Endothelial cell of umbilical vein (primary cell): ENCODE measurements at regions not wholly inside any gene's neighbourhood (a gene's known extent, or its start where the extent isn't known, plus 50 kb on each side); places are given as distances from the start of the nearest gene placed in this dataset.

Experiments
- BruUV-seq: library from RNA; stranded (reverse); fragments of 400-500 nt; replicated peaks from 2 replicates; lab custom pipeline; 2021; lab: Mats Ljungman, UMichigan
- CTCF ChIA-PET: fragments of 300-600, 350-600 bp; sonication (Branson Sonifier 250); formaldehyde crosslinking; loops from one replicate; lab custom pipeline; 2021; ENCODE audit warnings: antibody characterized with exemption, inconsistent platforms; lab: Charles Lee
- POLR2A ChIA-PET: fragments of 300-600, 350-600 bp; sonication (Branson Sonifier 250); formaldehyde crosslinking; loops from one replicate; lab custom pipeline; 2021; ENCODE audit warnings: antibody characterized with exemption, inconsistent platforms; lab: Charles Lee
- DNase-seq: peaks from one replicate; pipeline ENCODE4 v3.0.0-alpha.2; 2011; ENCODE audit warnings: low read depth, low spot score
- FAIRE-seq: peaks from 2 replicates; lab custom pipeline; 2011; peaks lifted over from hg19 to GRCh38; lab: Jason Lieb, UNC
- H2AFZ ChIP-seq: 2 replicates; pipeline ENCODE4 v1.6.0; 2012; ENCODE audit warnings: low read depth, low read length, control low read depth, inconsistent platforms
- H3K27ac ChIP-seq: 2 replicates; pipeline ENCODE4 v1.5.1; 2011; ENCODE audit warnings: low read depth, mild to moderate bottlenecking, control low read depth, low read length, moderate library complexity; ENCODE audit not compliant: insufficient read depth
- H3K27me3 ChIP-seq, 2 experiments: 2 replicates each; pipeline versions ENCODE4 v1.6.0 to v1.6.1; 2011; ENCODE audit warnings: low read length in 2 of 2, mixed read lengths in 1 of 2; ENCODE audit not compliant: control insufficient read depth in 2 of 2, insufficient read depth in 2 of 2
- H3K36me3 ChIP-seq, 2 experiments: 2 replicates in 1 of 2; 3 replicates in 1 of 2; pipeline ENCODE4 v1.5.1; 2011; ENCODE audit warnings: low read length in 2 of 2, mild to moderate bottlenecking in 1 of 2, moderate library complexity in 1 of 2; ENCODE audit not compliant: control insufficient read depth in 2 of 2, insufficient read depth in 2 of 2; ENCODE audit errors: extremely low read depth in 1 of 2
- H3K4me1 ChIP-seq: 3 replicates; pipeline ENCODE4 v1.5.1; 2011; ENCODE audit warnings: mild to moderate bottlenecking, low read length; ENCODE audit not compliant: control insufficient read depth, insufficient read depth; ENCODE audit errors: extremely low read depth
- H3K4me2 ChIP-seq: 2 replicates; pipeline ENCODE4 v1.6.1; 2011; ENCODE audit warnings: low read length, control low read depth, mixed read lengths; ENCODE audit not compliant: insufficient read depth
- H3K4me3 ChIP-seq, 3 experiments: fragments of 200-600 bp in 1 of 3; sonication (generic), shearing (Covaris generic) in 1 of 3; replicated peaks in 1 of 3; 2 replicates each; pipeline ENCODE4 v1.5.1; 2011 to 2016; ENCODE audit warnings: control low read depth in 3 of 3, low read length in 3 of 3, mild to moderate bottlenecking in 2 of 3, inconsistent platforms in 1 of 3, low read depth in 1 of 3, moderate library complexity in 1 of 3; ENCODE audit not compliant: insufficient read depth in 1 of 3
- H3K79me2 ChIP-seq: 2 replicates; pipeline ENCODE4 v1.6.0; 2012; ENCODE audit warnings: low read length, inconsistent platforms; ENCODE audit not compliant: control insufficient read depth, insufficient read depth
- H3K9ac ChIP-seq: replicated peaks from 2 replicates; pipeline ENCODE3; 2011; ENCODE audit warnings: low read length, control low read depth; ENCODE audit not compliant: insufficient read depth; ENCODE audit errors: extremely low read depth
- H3K9me1 ChIP-seq: replicated peaks from 3 replicates; pipeline ENCODE4 v1.6.0; 2011; ENCODE audit warnings: mild to moderate bottlenecking, low read length; ENCODE audit not compliant: control insufficient read depth, insufficient read depth; ENCODE audit errors: extremely low read depth
- H3K9me3 ChIP-seq: replicated peaks from 2 replicates; pipeline ENCODE4 v1.5.1; 2012; ENCODE audit warnings: low read length, inconsistent platforms; ENCODE audit not compliant: control insufficient read depth, insufficient read depth
- H4K20me1 ChIP-seq: replicated peaks from 2 replicates; pipeline ENCODE3; 2011; ENCODE audit warnings: mild to moderate bottlenecking, low read length; ENCODE audit not compliant: control insufficient read depth, insufficient read depth; ENCODE audit errors: extremely low read depth
- EZH2 ChIP-seq: IDR thresholded peaks from 2 replicates; pipeline ENCODE4 v1.6.1; 2012; ENCODE audit warnings: borderline replicate concordance, low read depth, mild to moderate bottlenecking, moderate library complexity, low read length, inconsistent platforms; ENCODE audit not compliant: severe bottlenecking
- FOS ChIP-seq: IDR thresholded peaks from 2 replicates; pipeline ENCODE4 v1.6.1; 2011; ENCODE audit warnings: mild to moderate bottlenecking, low read length, moderate library complexity, borderline replicate concordance; ENCODE audit not compliant: insufficient read depth
- GATA2 ChIP-seq: IDR thresholded peaks from 2 replicates; pipeline ENCODE4 v1.7.0; 2011; ENCODE audit warnings: low read depth, mild to moderate bottlenecking, moderate library complexity, mixed read lengths, low read length; ENCODE audit not compliant: insufficient read length, insufficient read depth
- JUN ChIP-seq: IDR thresholded peaks from 2 replicates; pipeline ENCODE4 v1.6.1; 2011; ENCODE audit warnings: borderline replicate concordance, low read depth; ENCODE audit not compliant: insufficient read length, insufficient read depth
- MYC ChIP-seq: IDR thresholded peaks from one replicate; pipeline ENCODE4 v1.6.1; 2011; ENCODE audit warnings: mild to moderate bottlenecking, low read depth, low read length
- POLR2A ChIP-seq: IDR thresholded peaks from 2 replicates; pipeline ENCODE4 v1.6.1; 2012; ENCODE audit warnings: low read depth, mild to moderate bottlenecking, control low read depth, low read length
- POLR2AphosphoS5 ChIP-seq: IDR thresholded peaks from 2 replicates; pipeline ENCODE4 v1.6.1; 2012; ENCODE audit warnings: low read depth, mild to moderate bottlenecking, control low read depth, low read length, moderate library complexity; ENCODE audit not compliant: insufficient read depth
- dilution Hi-C: fragments of 300-500 bp; cut with MboI; formaldehyde crosslinking; loops from one replicate; pipeline ENCODE4 v1.15.0; 2019; ENCODE audit warnings: low sequenced_read_pairs; ENCODE audit not compliant: extremely low pct_ligation_motif_present
- intact Hi-C: fragments of 100-400 bp; cut with micrococcal nuclease; formaldehyde crosslinking; loops from one replicate; pipeline ENCODE4 v1.10.0; 2022
- TF ChIP-seq, protein P1 (sequence below), 2 donors: IDR thresholded peaks; 1 replicate in 1 of 2; 2 replicates in 1 of 2; pipeline ENCODE4 v1.5.1; 2011; ENCODE audit warnings: low read length in 2 of 2, mild to moderate bottlenecking in 2 of 2, moderate library complexity in 2 of 2, control low read depth in 1 of 2, inconsistent platforms in 1 of 2, low read depth in 1 of 2; ENCODE audit not compliant: insufficient read depth in 1 of 2; ENCODE audit errors: extremely low read depth in 1 of 2
- TF ChIP-seq, protein P2 (sequence below): IDR thresholded peaks from 2 replicates; pipeline ENCODE4 v1.6.1; 2011; ENCODE audit not compliant: insufficient read depth, insufficient read length

DNA sequence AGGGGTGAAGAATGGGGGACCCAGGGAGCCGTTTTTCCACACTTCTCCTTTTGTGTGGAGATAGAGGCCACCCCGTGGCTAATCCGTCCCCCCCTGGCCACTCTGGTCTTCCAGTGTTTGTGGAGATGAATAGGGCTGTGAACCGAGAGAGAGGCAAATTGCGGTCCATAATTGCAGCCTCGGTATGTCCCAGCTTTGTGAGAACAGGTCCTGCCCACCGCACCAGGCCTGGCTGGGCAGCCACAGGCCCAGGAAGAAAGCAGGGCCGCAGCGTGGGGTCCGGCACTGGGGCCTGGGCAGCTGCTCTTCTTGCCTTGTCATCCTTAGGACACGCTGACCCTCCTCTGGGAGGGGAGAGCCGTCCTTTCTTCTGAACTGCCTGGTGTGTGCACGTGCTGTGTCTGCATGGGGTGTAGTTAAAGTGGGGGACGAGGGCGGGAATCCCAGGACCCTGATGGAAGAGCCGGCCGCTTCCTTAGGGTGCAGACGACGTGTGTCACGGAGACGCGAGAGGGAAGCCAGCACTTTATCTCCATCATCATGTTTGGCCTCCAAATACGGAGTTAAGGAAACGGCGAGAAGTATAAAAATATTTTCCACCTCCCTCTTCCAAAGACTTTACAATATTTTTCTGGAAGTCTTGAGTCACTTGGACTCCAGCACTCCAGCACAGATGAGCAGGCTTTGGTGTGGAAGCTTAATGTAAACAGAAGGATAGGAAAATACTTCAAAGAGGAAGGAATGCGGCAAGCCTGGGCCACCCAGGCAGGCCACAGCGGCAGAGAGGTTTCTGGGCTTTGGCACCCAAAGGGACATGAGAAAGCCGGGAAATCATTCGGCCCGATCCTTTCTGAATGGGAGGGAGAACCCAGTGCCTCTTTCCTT, 1248.4 kb downstream of the BRD1 start:
- Histone ChIP-seq H4K20me1 (no peaks in the 10 kb centered on the region), H3K79me2 (no peaks in the 10 kb centered on the region), H3K4me1 (no peaks in the 10 kb centered on the region), H3K9me3 (no peaks in the 10 kb centered on the region), H3K27me3 (peaks cover 9 to 15% of the 10 kb centered on the region in 2 experiments), H3K4me2 (no peak overlapping the region), H2AFZ (no peak overlapping the region), H3K27ac (no peak overlapping the region), H3K9me1 (no peaks in the 10 kb centered on the region), H3K4me3 (no peak overlapping the region), H3K36me3 (no peaks in the 10 kb centered on the region), H3K9ac (no peak overlapping the region)
- no peak for DNase-seq
- ChIA-PET CTCF (no interaction called here), POLR2A (no interaction called here)
- BruUV-seq: no TSS peak
- dilution Hi-C loops (no loop called here), intact Hi-C loops (loop anchor here (10.0 kb wide), 2 partner anchors 726 to 1146 kb away; no protein-coding TSS in a partner anchor)
- no peak for TF ChIP-seq MYC
- no peak for TF ChIP-seq POLR2AphosphoS5
- TF ChIP-seq EZH2: no peak
- TF ChIP-seq, protein P1, sequence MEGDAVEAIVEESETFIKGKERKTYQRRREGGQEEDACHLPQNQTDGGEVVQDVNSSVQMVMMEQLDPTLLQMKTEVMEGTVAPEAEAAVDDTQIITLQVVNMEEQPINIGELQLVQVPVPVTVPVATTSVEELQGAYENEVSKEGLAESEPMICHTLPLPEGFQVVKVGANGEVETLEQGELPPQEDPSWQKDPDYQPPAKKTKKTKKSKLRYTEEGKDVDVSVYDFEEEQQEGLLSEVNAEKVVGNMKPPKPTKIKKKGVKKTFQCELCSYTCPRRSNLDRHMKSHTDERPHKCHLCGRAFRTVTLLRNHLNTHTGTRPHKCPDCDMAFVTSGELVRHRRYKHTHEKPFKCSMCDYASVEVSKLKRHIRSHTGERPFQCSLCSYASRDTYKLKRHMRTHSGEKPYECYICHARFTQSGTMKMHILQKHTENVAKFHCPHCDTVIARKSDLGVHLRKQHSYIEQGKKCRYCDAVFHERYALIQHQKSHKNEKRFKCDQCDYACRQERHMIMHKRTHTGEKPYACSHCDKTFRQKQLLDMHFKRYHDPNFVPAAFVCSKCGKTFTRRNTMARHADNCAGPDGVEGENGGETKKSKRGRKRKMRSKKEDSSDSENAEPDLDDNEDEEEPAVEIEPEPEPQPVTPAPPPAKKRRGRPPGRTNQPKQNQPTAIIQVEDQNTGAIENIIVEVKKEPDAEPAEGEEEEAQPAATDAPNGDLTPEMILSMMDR (IDR thresholded peaks at IDR 0.05; ENCODE audit: extremely low read depth in 1 of 2, insufficient read depth in 1 of 2, low read depth in 1 of 2, low read length in 2 of 2): no peak
- TF ChIP-seq, protein P2, sequence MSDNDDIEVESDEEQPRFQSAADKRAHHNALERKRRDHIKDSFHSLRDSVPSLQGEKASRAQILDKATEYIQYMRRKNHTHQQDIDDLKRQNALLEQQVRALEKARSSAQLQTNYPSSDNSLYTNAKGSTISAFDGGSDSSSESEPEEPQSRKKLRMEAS: no peak
- TF ChIP-seq JUN: no peak
- TF ChIP-seq GATA2: no peak
- no peak for TF ChIP-seq FOS
- no peak for TF ChIP-seq POLR2A
- no peak for FAIRE-seq
